SK-N-MC (cell line): ENCODE measurements at regions not wholly inside any gene's neighbourhood (a gene's known extent, or its start where the extent isn't known, plus 50 kb on each side); places are given as distances from the start of the nearest gene placed in this dataset.

ENCODE experiments used
- DNase-seq: peaks from one replicate; pipeline ENCODE4 v3.0.0-alpha.2; 2011; ENCODE audit warnings: low read depth, low spot score
- H3K27ac ChIP-seq: fragments of 200-600 bp; sonication (generic); 2 replicates; pipeline ENCODE4 v1.5.1; 2016; ENCODE audit warnings: mixed run types
- H3K36me3 ChIP-seq: fragments of 200-600 bp; sonication (generic); 2 replicates; pipeline ENCODE4 v1.6.1; 2017; ENCODE audit warnings: antibody characterized with exemption, low read length, mixed read lengths; ENCODE audit not compliant: insufficient read depth
- H3K4me3 ChIP-seq: fragments of 200-600 bp; sonication (generic); 2 replicates; pipeline ENCODE4 v1.5.1; 2016
- H3K9ac ChIP-seq: fragments of 200-600 bp; sonication (generic); 2 replicates; pipeline ENCODE4 v1.8.0; 2017; ENCODE audit warnings: mixed run types, mixed read lengths; ENCODE audit not compliant: insufficient read length
- H3K9me3 ChIP-seq: fragments of 200-600 bp; sonication (generic); 2 replicates; pipeline ENCODE4 v1.6.1; 2017; ENCODE audit warnings: low read depth, mild to moderate bottlenecking, antibody characterized with exemption, low read length, moderate library complexity, mixed read lengths
- EZH2 ChIP-seq: fragments of 200-600 bp; sonication (generic); IDR thresholded peaks from one replicate; pipeline ENCODE4 v1.6.1; 2017; ENCODE audit warnings: antibody characterized with exemption
- FOXP2 ChIP-seq: optimal IDR thresholded peaks from 2 replicates; pipeline ENCODE3; 2011; ENCODE audit warnings: mild to moderate bottlenecking, moderate library complexity; ENCODE audit not compliant: insufficient read depth; ENCODE audit errors: extremely low read length, control extremely low read depth
- POLR2AphosphoS5 ChIP-seq: IDR thresholded peaks from 2 replicates; pipeline ENCODE4 v1.6.1; 2012; ENCODE audit warnings: mild to moderate bottlenecking, low read depth, low read length, borderline replicate concordance

- no peak for DNase-seq
- Histone ChIP-seq H3K9ac (no peak overlapping the region), H3K27ac (no peak overlapping the region), H3K4me3 (no peak overlapping the region), H3K9me3 (no peaks in the 10 kb centered on the region), H3K36me3 (no peaks in the 10 kb centered on the region)
- no peak for TF ChIP-seq EZH2
- TF ChIP-seq FOXP2, result no peak
- no peak for TF ChIP-seq POLR2AphosphoS5
Measured at GRCh38 chr10:28426392-28427159, 106.3 kb upstream of the WAC start.

DNA sequence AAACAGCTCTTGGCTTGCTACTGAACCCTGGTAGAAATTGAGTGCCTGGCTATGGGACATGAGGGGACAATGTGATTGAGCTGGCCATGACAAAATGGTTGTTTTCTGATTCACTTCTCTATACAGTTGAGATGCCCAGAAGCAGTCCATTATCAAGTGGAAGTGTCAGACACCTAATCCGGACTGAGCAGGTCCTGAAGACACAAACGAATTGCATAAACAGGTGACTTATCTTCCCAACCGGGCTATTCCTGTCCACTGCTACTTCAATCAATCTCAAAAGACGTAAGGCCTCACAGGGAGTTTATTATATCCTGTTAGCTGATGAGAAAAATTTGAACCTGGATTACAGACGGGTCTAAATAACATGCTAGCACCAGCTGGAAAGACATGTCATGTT lies 105.5 kb upstream of the WAC start:
- H3K36me3 ChIP-seq, result no peaks in the 10 kb centered on the region
- TF ChIP-seq EZH2, result no peak
- TF ChIP-seq POLR2AphosphoS5, result no peak
- no peak for TF ChIP-seq FOXP2
- no peak overlapping the region for H3K4me3 ChIP-seq
- no peaks in the 10 kb centered on the region for H3K9me3 ChIP-seq
- no peak overlapping the region for H3K27ac ChIP-seq
- H3K9ac ChIP-seq, result no peak overlapping the region
- no peak for DNase-seq

DNA sequence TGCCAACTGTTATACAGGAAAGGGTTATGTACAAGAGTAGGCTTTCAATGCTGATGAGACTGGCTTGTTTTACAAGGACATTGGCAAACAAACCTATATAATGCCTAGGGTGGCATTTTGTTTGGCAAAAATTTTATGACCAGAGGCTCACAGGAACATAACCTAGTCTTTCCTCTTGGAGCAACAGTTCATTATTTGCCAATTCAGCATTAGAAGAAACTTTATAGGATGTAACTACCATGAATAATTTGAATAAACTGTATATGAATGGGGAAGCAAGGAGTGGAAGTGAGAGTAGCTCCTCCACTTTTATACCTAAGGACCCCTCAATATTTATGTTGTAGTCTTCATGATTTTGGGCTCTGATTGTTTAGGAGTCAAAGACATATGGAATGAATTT lies 103.9 kb upstream of the WAC start:
- H3K36me3 ChIP-seq, result no peaks in the 10 kb centered on the region
- DNase-seq, result no peak
- no peak overlapping the region for H3K9ac ChIP-seq
- H3K27ac ChIP-seq, result no peak overlapping the region
- H3K4me3 ChIP-seq, result no peak overlapping the region
- H3K9me3 ChIP-seq, result no peaks in the 10 kb centered on the region
- TF ChIP-seq FOXP2 (no peak), POLR2AphosphoS5 (no peak), EZH2 (no peak)

- no peak for DNase-seq
- Histone ChIP-seq H3K9ac (no peak overlapping the region), H3K27ac (no peak overlapping the region), H3K4me3 (no peak overlapping the region), H3K9me3 (no peaks in the 10 kb centered on the region), H3K36me3 (no peaks in the 10 kb centered on the region)
- no peak for TF ChIP-seq FOXP2
- no peak for TF ChIP-seq POLR2AphosphoS5
- TF ChIP-seq EZH2, result no peak
Measured at GRCh38 chr10:28429573-28430216, 103.2 kb upstream of the WAC start.

GRCh38 chr10:28431139-28431538 lies 101.8 kb upstream of the WAC start:
- Histone ChIP-seq H3K9ac (no peak overlapping the region), H3K9me3 (no peaks in the 10 kb centered on the region), H3K4me3 (no peak overlapping the region), H3K27ac (no peak overlapping the region), H3K36me3 (no peaks in the 10 kb centered on the region)
- TF ChIP-seq FOXP2 (no peak), POLR2AphosphoS5 (no peak), EZH2 (no peak)
- no peak for DNase-seq

DNA sequence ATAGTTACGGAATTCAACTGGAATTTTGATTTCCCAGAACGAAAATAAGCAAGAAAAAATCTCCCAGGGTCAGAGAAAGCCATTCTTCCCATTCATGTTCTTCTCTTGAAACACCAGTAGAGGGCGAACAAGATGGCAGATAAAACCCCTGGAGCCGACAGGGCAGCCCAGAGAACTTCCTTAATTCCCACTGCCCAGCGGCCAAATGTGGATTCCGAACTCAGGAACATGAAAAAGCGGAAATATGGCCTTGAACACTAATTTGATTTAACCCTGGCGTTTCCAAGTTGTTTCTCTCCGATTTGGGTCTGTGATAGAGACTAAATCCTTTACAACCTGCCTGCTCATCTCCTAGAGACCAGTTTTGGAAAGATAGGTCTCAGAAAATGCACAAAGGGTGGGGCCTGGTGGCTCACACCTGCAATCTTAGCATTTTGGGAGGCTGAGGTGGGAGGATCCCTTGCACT lies 100.7 kb upstream of the WAC start:
- DNase-seq, result no peak
- TF ChIP-seq POLR2AphosphoS5, result no peak
- no peak for TF ChIP-seq EZH2
- TF ChIP-seq FOXP2, result no peak
- 0 out of 2 replicates have a peak overlapping the region, but pooled peaks have one; percentile 45 for H3K4me3 ChIP-seq
- H3K9me3 ChIP-seq, result no peaks in the 10 kb centered on the region
- no peaks in the 10 kb centered on the region for H3K36me3 ChIP-seq
- no peak overlapping the region for H3K27ac ChIP-seq
- H3K9ac ChIP-seq, result peak overlapping the region; percentile 51

- H3K27ac ChIP-seq, result no peak overlapping the region
- H3K9me3 ChIP-seq, result no peaks in the 10 kb centered on the region
- no peaks in the 10 kb centered on the region for H3K36me3 ChIP-seq
- no peak for DNase-seq
- H3K4me3 ChIP-seq, result no peak overlapping the region
- no peak for TF ChIP-seq POLR2AphosphoS5
- no peak for TF ChIP-seq FOXP2
- TF ChIP-seq EZH2, result no peak
- H3K9ac ChIP-seq, result no peak overlapping the region
Measured at GRCh38 chr10:28434063-28434462, 98.9 kb upstream of the WAC start.

GRCh38 chr10:28442403-28442802 lies 90.5 kb upstream of the WAC start:
- H3K9me3 ChIP-seq, result no peaks in the 10 kb centered on the region
- no peak overlapping the region for H3K4me3 ChIP-seq
- DNase-seq, result no peak
- H3K27ac ChIP-seq, result no peak overlapping the region
- no peak overlapping the region for H3K9ac ChIP-seq
- TF ChIP-seq EZH2 (no peak), FOXP2 (no peak), POLR2AphosphoS5 (no peak)
- H3K36me3 ChIP-seq, result no peaks in the 10 kb centered on the region
